Muscle layer of colon (tissue), 2 donors: ENCODE measurements at regions not wholly inside any gene's neighbourhood (a gene's known extent, or its start where the extent isn't known, plus 50 kb on each side); places are given as distances from the start of the nearest gene placed in this dataset.
"Not testable (repeated sequence)": the region's sequence is repeated elsewhere in the genome, so short reads cannot be mapped to it uniquely, and the experiment has no call there.

ENCODE experiments used
- H3K27ac ChIP-seq: one replicate; pipeline ENCODE4 v1.7.0; 2013; ENCODE audit warnings: low read depth, mild to moderate bottlenecking, low read length, moderate library complexity
- H3K27me3 ChIP-seq, 2 donors: one replicate each; pipeline ENCODE4 v1.7.0; 2013; ENCODE audit warnings: low read length in 2 of 2, mild to moderate bottlenecking in 2 of 2; ENCODE audit not compliant: insufficient read depth in 2 of 2, control insufficient read depth in 1 of 2
- H3K36me3 ChIP-seq: one replicate; pipeline ENCODE4 v1.7.0; 2013; ENCODE audit warnings: mild to moderate bottlenecking, low read length; ENCODE audit not compliant: insufficient read depth
- H3K4me1 ChIP-seq: one replicate; pipeline ENCODE4 v1.7.0; 2013; ENCODE audit warnings: mild to moderate bottlenecking, low read length; ENCODE audit not compliant: insufficient read depth
- H3K4me3 ChIP-seq, 2 donors: one replicate each; pipeline ENCODE4 v1.7.0; 2013; ENCODE audit warnings: low read length in 2 of 2, low read depth in 1 of 2, mild to moderate bottlenecking in 1 of 2, moderate library complexity in 1 of 2
- H3K9ac ChIP-seq: one replicate; pipeline ENCODE4 v1.7.0; 2013; ENCODE audit warnings: low read length
- H3K9me3 ChIP-seq: one replicate; pipeline ENCODE4 v1.7.0; 2013; ENCODE audit warnings: mild to moderate bottlenecking, low read length
- donor health status: abdominal sarcoma.
- donor health status: Adenocarcinoma of cecum.

DNA sequence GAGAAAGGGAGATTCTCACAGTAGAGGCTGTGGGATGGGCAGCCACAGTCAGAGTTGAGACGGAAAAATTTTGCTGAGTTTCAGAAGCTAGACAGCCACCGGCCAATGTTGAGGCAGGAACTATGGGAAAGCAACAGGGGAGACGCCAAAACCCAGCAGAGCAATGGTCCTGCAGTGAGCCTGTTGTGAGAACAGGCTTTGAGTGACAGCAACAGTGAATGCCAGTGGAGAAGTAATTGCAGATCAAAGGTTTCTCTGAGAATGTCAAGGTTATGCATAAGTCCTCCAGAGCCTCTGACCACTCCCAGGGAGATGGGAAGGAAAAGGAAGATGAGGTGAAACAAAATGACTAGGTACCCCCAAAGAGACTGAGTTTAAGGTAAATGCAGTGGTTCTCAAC is 54.2 kb upstream of the DAAM1 start:
- Histone ChIP-seq H3K36me3 (no peaks in the 10 kb centered on the region), H3K27ac (no peak overlapping the region), H3K4me1 (no peaks in the 10 kb centered on the region), H3K4me3 (no peak overlapping the region), H3K9ac (no peak overlapping the region), H3K27me3 (no peaks in the 10 kb centered on the region), H3K9me3 (no peaks in the 10 kb centered on the region)

DNA sequence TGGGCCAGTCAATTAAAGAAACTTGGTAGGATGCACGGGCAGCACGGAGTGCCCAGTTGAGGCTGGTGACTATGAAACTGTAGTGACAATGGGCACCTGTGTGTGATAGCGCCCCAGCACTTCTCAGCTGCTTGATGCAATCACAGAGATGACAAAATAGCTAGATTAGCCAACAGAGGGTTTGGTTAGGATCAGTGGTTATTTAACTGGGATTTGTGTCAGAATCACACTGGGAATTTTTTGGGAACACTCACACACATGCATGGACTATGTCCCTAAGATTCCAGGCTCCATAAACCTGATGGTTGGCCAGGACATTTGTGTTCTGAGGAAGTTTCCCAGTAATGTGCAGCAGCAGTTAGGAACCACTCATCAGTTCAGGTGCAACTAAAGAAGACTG is 51.2 kb upstream of the DAAM1 start:
- H3K36me3 ChIP-seq: no peaks in the 10 kb centered on the region
- H3K9ac ChIP-seq: no peak overlapping the region
- no peaks in the 10 kb centered on the region for H3K27me3 ChIP-seq
- no peak overlapping the region for H3K27ac ChIP-seq
- H3K4me3 ChIP-seq: no peak overlapping the region
- H3K9me3 ChIP-seq: no peaks in the 10 kb centered on the region
- no peaks in the 10 kb centered on the region for H3K4me1 ChIP-seq

DNA sequence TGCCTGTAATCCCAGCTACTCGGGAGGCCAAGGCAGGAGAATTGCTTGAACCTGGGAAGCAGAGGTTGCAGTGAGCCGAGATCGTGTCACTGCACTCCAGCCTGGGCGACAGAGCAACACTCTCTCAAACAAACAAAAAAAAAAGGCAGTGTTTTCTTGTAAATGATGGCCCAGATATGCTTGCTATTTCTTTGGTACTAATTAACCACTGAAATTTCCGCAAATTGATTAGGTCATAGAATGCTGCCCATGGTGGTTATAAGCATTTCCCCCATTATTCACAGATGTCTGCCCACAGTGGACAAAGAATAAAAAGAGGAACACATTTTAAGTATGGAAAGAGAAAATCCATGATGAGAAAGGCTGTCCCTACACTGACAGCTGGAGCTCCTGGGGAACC is 49.9 kb upstream of the DAAM1 start:
- H3K9me3 ChIP-seq, H3K4me3 ChIP-seq, H3K9ac ChIP-seq, H3K4me1 ChIP-seq, H3K27me3 ChIP-seq, H3K27ac ChIP-seq, H3K36me3 ChIP-seq: not testable (repeated sequence)
